GM12878 (cell line): ENCODE measurements at regions not wholly inside any gene's neighbourhood (a gene's known extent, or its start where the extent isn't known, plus 50 kb on each side); places are given as distances from the start of the nearest gene placed in this dataset.

Experiments
- ATAC-seq: fragments of 200-7000 bp; cut with Tn5 transposase; 3 replicates; pipeline ENCODE4 v1.9.1; 2020; ENCODE audit warnings: mild to moderate bottlenecking, moderate library complexity
- BruUV-seq: library from RNA; stranded (reverse); fragments of 400-500 nt; replicated peaks from 2 replicates; lab custom pipeline; 2021; lab: Mats Ljungman, UMichigan
- CTCF ChIA-PET: fragments of 300-600 bp; sonication (Branson Sonifier 250); formaldehyde crosslinking; extraction: SDS; loops from one replicate; lab custom pipeline; 2021; ENCODE audit warnings: inconsistent platforms; lab: Yijun Ruan, JAX
- POLR2A ChIA-PET: fragments of 350-600 bp; formaldehyde crosslinking; extraction: SDS; loops from one replicate; lab custom pipeline; 2021; ENCODE audit warnings: inconsistent platforms; lab: Charles Lee
- RAD21 ChIA-PET: fragments of 300-600 bp; sonication (Branson Sonifier 250); formaldehyde crosslinking; loops from one replicate; lab custom pipeline; 2023; ENCODE audit warnings: antibody characterized with exemption; ENCODE audit not compliant: unreplicated experiment; lab: Charles Lee
- SMC1A ChIA-PET: fragments of 300-600 bp; sonication (Branson Sonifier 250); formaldehyde crosslinking; loops from one replicate; lab custom pipeline; 2023; ENCODE audit not compliant: unreplicated experiment, uncharacterized antibody; lab: Charles Lee
- DNase-seq: peaks from one replicate; pipeline ENCODE4 v3.0.0-alpha.2; 2011; ENCODE audit warnings: low read depth, low spot score
- FAIRE-seq: peaks from 3 replicates; lab custom pipeline; 2011; peaks lifted over from hg19 to GRCh38; lab: Jason Lieb, UNC
- H2AFZ ChIP-seq: 2 replicates; pipeline ENCODE4 v1.6.0; 2011; ENCODE audit warnings: low read depth, low read length, control low read depth; ENCODE audit not compliant: control insufficient read depth
- H3K27ac ChIP-seq: 2 replicates; pipeline ENCODE4 v1.5.1; 2011; ENCODE audit warnings: control low read depth; ENCODE audit not compliant: control insufficient read depth, insufficient read depth
- H3K27me3 ChIP-seq, 2 experiments: replicated peaks in 1 of 2; 2 replicates each; pipeline versions ENCODE4 v1.6.0 to v1.6.1; 2011; ENCODE audit warnings: low read length in 1 of 2; ENCODE audit not compliant: control insufficient read depth in 2 of 2, insufficient read depth in 2 of 2
- H3K36me3 ChIP-seq, 2 experiments: 2 replicates each; pipeline ENCODE4 v1.5.1; 2011; ENCODE audit warnings: low read length in 1 of 2; ENCODE audit not compliant: control insufficient read depth in 2 of 2, insufficient read depth in 2 of 2
- H3K4me1 ChIP-seq: 2 replicates; pipeline ENCODE4 v1.6.1; 2011; ENCODE audit warnings: mild to moderate bottlenecking, low read length, moderate library complexity, mixed read lengths; ENCODE audit not compliant: control insufficient read depth, insufficient read depth
- H3K4me2 ChIP-seq: 2 replicates; pipeline ENCODE4 v1.6.0; 2011; ENCODE audit warnings: control low read depth; ENCODE audit not compliant: control insufficient read depth, insufficient read depth
- H3K4me3 ChIP-seq: fragments of 200-600 bp; sonication (generic); 2 replicates; pipeline ENCODE4 v1.5.1; 2016
- H3K79me2 ChIP-seq: 2 replicates; pipeline ENCODE4 v1.6.0; 2011; ENCODE audit warnings: low read length; ENCODE audit not compliant: control insufficient read depth, insufficient read depth
- H3K9ac ChIP-seq: 2 replicates; pipeline ENCODE4 v1.8.0; 2011; ENCODE audit warnings: low read length, control low read depth, mixed read lengths; ENCODE audit not compliant: control insufficient read depth, insufficient read depth
- H3K9me3 ChIP-seq: replicated peaks from 3 replicates; pipeline ENCODE4 v1.5.1; 2011; ENCODE audit warnings: mild to moderate bottlenecking, low read length; ENCODE audit not compliant: control insufficient read depth, insufficient read depth
- H4K20me1 ChIP-seq: 2 replicates; pipeline ENCODE4 v1.6.0; 2011; ENCODE audit not compliant: control insufficient read depth, insufficient read depth
- BACH1 ChIP-seq: fragments of 450-650 bp; IDR thresholded peaks from 2 replicates; pipeline ENCODE4 v1.6.1; 2017; ENCODE audit warnings: mild to moderate bottlenecking, borderline replicate concordance
- CEBPZ ChIP-seq: fragments of 150-350 bp; IDR thresholded peaks from 2 replicates; pipeline ENCODE4 v1.6.1; 2016; ENCODE audit warnings: low read depth, low read length
- CHD2 ChIP-seq: IDR thresholded peaks from 2 replicates; pipeline ENCODE4 v1.6.1; 2011; ENCODE audit warnings: low read depth, low read length, improper control_type of control experiment, borderline replicate concordance
- CREB1 ChIP-seq: IDR thresholded peaks from 2 replicates; pipeline ENCODE4 v1.6.1; 2012; ENCODE audit warnings: low read depth, mild to moderate bottlenecking, inconsistent platforms
- CTCF ChIP-seq, 3 experiments: IDR thresholded peaks in 2 of 3; conservative IDR thresholded peaks in 1 of 3; 2 replicates each; pipeline ENCODE4 v1.5.1; 2011; ENCODE audit warnings: low read depth in 3 of 3, low read length in 3 of 3, mild to moderate bottlenecking in 3 of 3, control low read depth in 2 of 3, moderate library complexity in 2 of 3, inconsistent platforms in 1 of 3, mixed read lengths in 1 of 3; ENCODE audit not compliant: control insufficient read depth in 2 of 3, insufficient read depth in 1 of 3; ENCODE audit errors: extremely low read depth in 1 of 3
- EP300 ChIP-seq, 2 experiments: fragments of 150-350 bp in 1 of 2; IDR thresholded peaks; 2 replicates each; pipeline ENCODE4 v1.6.1; 2011 to 2012; ENCODE audit warnings: low read depth in 2 of 2, low read length in 2 of 2, borderline replicate concordance in 1 of 2, improper control_type of control experiment in 1 of 2, inconsistent platforms in 1 of 2; ENCODE audit not compliant: control insufficient read depth in 1 of 2
- HDGF ChIP-seq: fragments of 450-650 bp; IDR thresholded peaks from 2 replicates; pipeline ENCODE4 v1.6.1; 2016; ENCODE audit warnings: antibody characterized with exemption
- KAT2A ChIP-seq: conservative IDR thresholded peaks from 2 replicates; pipeline ENCODE4 v1.6.1; 2011; ENCODE audit warnings: low read depth, low read length; ENCODE audit not compliant: control insufficient read depth
- MTA3 ChIP-seq: IDR thresholded peaks from 2 replicates; pipeline ENCODE4 v1.6.1; 2012; ENCODE audit warnings: low read length, inconsistent platforms, borderline replicate concordance
- NFIC ChIP-seq: IDR thresholded peaks from 2 replicates; pipeline ENCODE4 v1.6.1; 2012; ENCODE audit warnings: low read depth, mild to moderate bottlenecking, inconsistent platforms, low read length, moderate library complexity
- NFXL1 ChIP-seq: fragments of 450-650 bp; IDR thresholded peaks from 2 replicates; pipeline ENCODE4 v1.6.1; 2017; ENCODE audit warnings: antibody characterized with exemption, mild to moderate bottlenecking, borderline replicate concordance
- NFYB ChIP-seq: IDR thresholded peaks from 2 replicates; pipeline ENCODE4 v1.6.1; 2011; ENCODE audit warnings: low read depth, mild to moderate bottlenecking, low read length, improper control_type of control experiment, moderate library complexity; ENCODE audit not compliant: insufficient read depth
- NR2C1 ChIP-seq: fragments of 450-650 bp; IDR thresholded peaks from 2 replicates; pipeline ENCODE4 v1.6.1; 2017; ENCODE audit warnings: antibody characterized with exemption, mild to moderate bottlenecking, moderate library complexity
- PBX3 ChIP-seq: IDR thresholded peaks from 2 replicates; pipeline ENCODE4 v1.6.1; 2011; ENCODE audit warnings: mild to moderate bottlenecking, low read depth, low read length, moderate library complexity; ENCODE audit not compliant: insufficient replicate concordance
- RAD51 ChIP-seq: fragments of 450-650 bp; IDR thresholded peaks from 2 replicates; pipeline ENCODE4 v1.6.1; 2016; ENCODE audit warnings: moderate library complexity, mild to moderate bottlenecking, inconsistent platforms
- SPI1 ChIP-seq: IDR thresholded peaks from 2 replicates; pipeline ENCODE4 v1.6.1; 2011; ENCODE audit warnings: low read depth, mild to moderate bottlenecking, low read length, moderate library complexity, borderline replicate concordance; ENCODE audit not compliant: insufficient read depth
- ZNF207 ChIP-seq: fragments of 450-650 bp; IDR thresholded peaks from 2 replicates; pipeline ENCODE4 v1.6.1; 2014; ENCODE audit warnings: antibody characterized with exemption, mild to moderate bottlenecking, borderline replicate concordance
- ZNF274 ChIP-seq: IDR thresholded peaks from one replicate; pipeline ENCODE4 v1.8.0; 2011; ENCODE audit not compliant: insufficient read length, insufficient read depth
- WGBS: methylation state at CpG from one replicate; pipeline ENCODE4 v1.1.6; 2016; ENCODE audit warnings: low lambda C conversion rate; ENCODE audit not compliant: insufficient replicate concordance, insufficient coverage; ENCODE audit errors: missing lambda C conversion rate; 5-methylcytosine and 5-hydroxymethylcytosine counted together
- in situ Hi-C: fragments of 300-500 bp; cut with MboI; formaldehyde crosslinking; loops from 9 replicates; pipeline ENCODE4 v1.14.3; 2018; ENCODE audit warnings: mixed read lengths
- intact Hi-C: fragments of 100-400 bp; cut with micrococcal nuclease; formaldehyde crosslinking; loops from one replicate; pipeline ENCODE4 v1.14.2; 2022; ENCODE audit not compliant: unreplicated experiment

- H3K79me2 ChIP-seq: no peaks in the 10 kb centered on the region
- no peak overlapping the region for H2AFZ ChIP-seq
- H3K9ac ChIP-seq: no peak overlapping the region
- no peaks in the 10 kb centered on the region for H3K27me3 ChIP-seq
- H3K9me3 ChIP-seq: no peaks in the 10 kb centered on the region
- CTCF ChIA-PET: no interaction called here
- H3K4me1 ChIP-seq: no peaks in the 10 kb centered on the region
- no peak overlapping the region for H3K4me3 ChIP-seq
- no peak for ATAC-seq
- RAD21 ChIA-PET: interaction anchor here (0.5 kb wide), 1 partner anchor 1390 kb away, joined by 3 read pairs; no protein-coding TSS in a partner anchor
- WGBS: 13% methylated on average over 3 of the region's 3 CpGs
- no peaks in the 10 kb centered on the region for H3K36me3 ChIP-seq
- intact Hi-C loops: no loop called here
- in situ Hi-C loops: no loop called here
- H3K4me2 ChIP-seq: no peak overlapping the region
- no peaks in the 10 kb centered on the region for H4K20me1 ChIP-seq
- POLR2A ChIA-PET: no interaction called here
- no TSS peak for BruUV-seq
- DNase-seq: no peak
- SMC1A ChIA-PET: no interaction called here
- FAIRE-seq: no peak
- H3K27ac ChIP-seq: no peak overlapping the region
- TF ChIP-seq CTCF (IDR thresholded peaks at IDR 0.05 in 2 of 3, conservative IDR thresholded peaks at IDR 0.05 in 1 of 3; ENCODE audit: control insufficient read depth in 2 of 3, extremely low read depth in 1 of 3, insufficient read depth in 1 of 3, low read depth in 3 of 3, low read length in 3 of 3) (no peak), NFXL1 (no peak), PBX3 (no peak), ZNF207 (no peak), RAD51 (no peak), KAT2A (no peak), NFIC (no peak), EP300 (IDR thresholded peaks at IDR 0.05; ENCODE audit: borderline replicate concordance in 1 of 2, control insufficient read depth in 1 of 2, low read depth in 2 of 2, low read length in 2 of 2) (no peak), HDGF (no peak), CHD2 (no peak), ZNF274 (no peak), CREB1 (no peak), NR2C1 (no peak), MTA3 (no peak), SPI1 (no peak), NFYB (no peak), CEBPZ (no peak), BACH1 (no peak)
Observed at GRCh38 chr11:21814169-21814568, 378.7 kb upstream of the ANO5 start.
